ENCODE measurements at regions not wholly inside any gene's neighbourhood (a gene's known extent, or its start where the extent isn't known, plus 50 kb on each side); places are given as distances from the start of the nearest gene placed in this dataset.

- no peak for ATAC-seq
- no peaks in the 10 kb centered on the region for H3K9me3 ChIP-seq
- DNase-seq: peak in 1 of 2 donors; percentile 2
- no peaks in the 10 kb centered on the region for H3K36me3 ChIP-seq
- intact Hi-C loops (cut with DNase I): no loop called here
- no peak overlapping the region for H3K4me3 ChIP-seq
- H3K27me3 ChIP-seq: no peaks in the 10 kb centered on the region
- H3K27ac ChIP-seq: no peak overlapping the region
- WGBS, 2 donors: 86 to 90% methylated on average over 8 of the region's 8 CpGs
- TF ChIP-seq CTCF (IDR thresholded peaks at IDR 0.05): no peak
- H3K4me1 ChIP-seq: no peaks in the 10 kb centered on the region
These were observed 331.6 kb downstream of the DYSF start for GRCh38 chr2:71784734-71785511.

- Histone ChIP-seq H3K4me3 (no peak overlapping the region), H3K9me3 (no peaks in the 10 kb centered on the region), H3K27ac (no peak overlapping the region), H3K36me3 (no peaks in the 10 kb centered on the region), H3K4me1 (no peaks in the 10 kb centered on the region), H3K27me3 (no peaks in the 10 kb centered on the region)
- intact Hi-C loops (cut with DNase I): no loop called here
- WGBS, 2 donors: 85 to 90% methylated on average over 4 of the region's 4 CpGs
- ATAC-seq: no peak
- no peak for DNase-seq
- no peak for TF ChIP-seq CTCF (IDR thresholded peaks at IDR 0.05)
These were observed 330.5 kb downstream of the DYSF start for GRCh38 chr2:71783815-71784214.

- no peaks in the 10 kb centered on the region for H3K36me3 ChIP-seq
- intact Hi-C loops (cut with DNase I): no loop called here
- no peak overlapping the region for H3K4me3 ChIP-seq
- H3K27me3 ChIP-seq: no peaks in the 10 kb centered on the region
- no peak for DNase-seq
- no peak for ATAC-seq
- H3K9me3 ChIP-seq: no peaks in the 10 kb centered on the region
- H3K27ac ChIP-seq: no peak overlapping the region
- TF ChIP-seq CTCF (IDR thresholded peaks at IDR 0.05): no peak
- no peaks in the 10 kb centered on the region for H3K4me1 ChIP-seq
These were observed 329.9 kb downstream of the DYSF start for GRCh38 chr2:71783215-71783614.

- Histone ChIP-seq H3K9me3 (no peaks in the 10 kb centered on the region), H3K27me3 (no peaks in the 10 kb centered on the region), H3K27ac (no peak overlapping the region), H3K4me3 (no peak overlapping the region), H3K36me3 (no peaks in the 10 kb centered on the region), H3K4me1 (no peaks in the 10 kb centered on the region)
- peak in 1 of 2 donors; percentile 2 for DNase-seq
- WGBS, 2 donors: 77 to 89% methylated on average over 3 of the region's 3 CpGs
- ATAC-seq: no peak
- no peak for TF ChIP-seq CTCF (IDR thresholded peaks at IDR 0.05)
- intact Hi-C loops (cut with DNase I): no loop called here
These were observed 329.0 kb downstream of the DYSF start for GRCh38 chr2:71782323-71782722.
